ENCODE measurements at regions not wholly inside any gene's neighbourhood (a gene's known extent, or its start where the extent isn't known, plus 50 kb on each side); places are given as distances from the start of the nearest gene placed in this dataset.

- H3K27ac ChIP-seq (ENCODE audit: low read depth, low read length, poor library complexity, severe bottlenecking): no peak overlapping the region
- no peaks in the 10 kb centered on the region for H3K4me1 ChIP-seq (ENCODE audit: insufficient read depth, low read length, severe bottlenecking)
- no peak overlapping the region for H3K9ac ChIP-seq (ENCODE audit: low read length)
- H2AFZ ChIP-seq (ENCODE audit: low read length): no peak overlapping the region
- no peaks in the 10 kb centered on the region for H3F3A ChIP-seq (ENCODE audit: insufficient read depth, low read length)
- no peaks in the 10 kb centered on the region for H3K9me2 ChIP-seq (ENCODE audit: low read depth, low read length)
- no peaks in the 10 kb centered on the region for H3K27me3 ChIP-seq (ENCODE audit: insufficient read depth, low read length)
- no peaks in the 10 kb centered on the region for H4K20me1 ChIP-seq (ENCODE audit: insufficient read depth, low read length)
- no peaks in the 10 kb centered on the region for H3K36me3 ChIP-seq (ENCODE audit: insufficient read depth, low read length)
- H3K4me3 ChIP-seq (ENCODE audit: low read depth, low read length, poor library complexity, severe bottlenecking): no peak overlapping the region
- no peaks in the 10 kb centered on the region for H3K79me2 ChIP-seq (ENCODE audit: insufficient read depth, low read length)
- TF ChIP-seq CTCF (IDR thresholded peaks at IDR 0.05; ENCODE audit: low read length): no peak
- no peak overlapping the region for H3K4me2 ChIP-seq (ENCODE audit: low read length)
- H3K9me3 ChIP-seq (ENCODE audit: low read length): no peaks in the 10 kb centered on the region
These were observed 939.8 kb downstream of the EFNA5 start for GRCh38 chr5:106730912-106731311.

GRCh38 chr5:106730506-106730905, 940.2 kb downstream of the EFNA5 start:
- no peak overlapping the region for H3K4me3 ChIP-seq (ENCODE audit: low read depth, low read length, poor library complexity, severe bottlenecking)
- H3K9me2 ChIP-seq (ENCODE audit: low read depth, low read length): no peaks in the 10 kb centered on the region
- H3K4me1 ChIP-seq (ENCODE audit: insufficient read depth, low read length, severe bottlenecking): no peaks in the 10 kb centered on the region
- no peaks in the 10 kb centered on the region for H3K9me3 ChIP-seq (ENCODE audit: low read length)
- no peaks in the 10 kb centered on the region for H3F3A ChIP-seq (ENCODE audit: insufficient read depth, low read length)
- H3K4me2 ChIP-seq (ENCODE audit: low read length): no peak overlapping the region
- H3K27me3 ChIP-seq (ENCODE audit: insufficient read depth, low read length): no peaks in the 10 kb centered on the region
- no peaks in the 10 kb centered on the region for H4K20me1 ChIP-seq (ENCODE audit: insufficient read depth, low read length)
- no peaks in the 10 kb centered on the region for H3K36me3 ChIP-seq (ENCODE audit: insufficient read depth, low read length)
- TF ChIP-seq CTCF (IDR thresholded peaks at IDR 0.05; ENCODE audit: low read length): no peak
- no peak for TF ChIP-seq EZH2 (IDR thresholded peaks at IDR 0.05; ENCODE audit: borderline replicate concordance, low read length)
- H2AFZ ChIP-seq (ENCODE audit: low read length): no peak overlapping the region
- H3K9ac ChIP-seq (ENCODE audit: low read length): no peak overlapping the region
- H3K79me2 ChIP-seq (ENCODE audit: insufficient read depth, low read length): no peaks in the 10 kb centered on the region
- no peak overlapping the region for H3K27ac ChIP-seq (ENCODE audit: low read depth, low read length, poor library complexity, severe bottlenecking)

GRCh38 chr5:106728208-106728607, 942.5 kb downstream of the EFNA5 start:
- Histone ChIP-seq H3K36me3 (ENCODE audit: insufficient read depth, low read length) (no peaks in the 10 kb centered on the region), H3K4me2 (ENCODE audit: low read length) (no peak overlapping the region), H3F3A (ENCODE audit: insufficient read depth, low read length) (no peaks in the 10 kb centered on the region), H3K9me3 (ENCODE audit: low read length) (no peaks in the 10 kb centered on the region), H2AFZ (ENCODE audit: low read length) (no peak overlapping the region), H3K9me2 (ENCODE audit: low read depth, low read length) (no peaks in the 10 kb centered on the region), H3K9ac (ENCODE audit: low read length) (no peak overlapping the region), H3K4me3 (ENCODE audit: low read depth, low read length, poor library complexity, severe bottlenecking) (no peak overlapping the region), H4K20me1 (ENCODE audit: insufficient read depth, low read length) (no peaks in the 10 kb centered on the region), H3K27ac (ENCODE audit: low read depth, low read length, poor library complexity, severe bottlenecking) (no peak overlapping the region), H3K79me2 (ENCODE audit: insufficient read depth, low read length) (no peaks in the 10 kb centered on the region), H3K4me1 (ENCODE audit: insufficient read depth, low read length, severe bottlenecking) (no peaks in the 10 kb centered on the region), H3K27me3 (ENCODE audit: insufficient read depth, low read length) (no peaks in the 10 kb centered on the region)
- no peak for TF ChIP-seq EZH2 (IDR thresholded peaks at IDR 0.05; ENCODE audit: borderline replicate concordance, low read length)
- TF ChIP-seq CTCF (IDR thresholded peaks at IDR 0.05; ENCODE audit: low read length): no peak
